Dermis microvascular lymphatic vessel endothelial cell (primary cell): ENCODE measurements at regions not wholly inside any gene's neighbourhood (a gene's known extent, or its start where the extent isn't known, plus 50 kb on each side); places are given as distances from the start of the nearest gene placed in this dataset.

Experiments
- DNase-seq, 2 donors: peaks; one replicate each; pipeline versions ENCODE4 v3.0.0 to v3.0.0-alpha.2; 2010; ENCODE audit warnings: low read depth in 2 of 2

GRCh38 chr2:16334886-16335603 is 330.6 kb downstream of the CYRIA start:
- DNase-seq = no peak

DNA sequence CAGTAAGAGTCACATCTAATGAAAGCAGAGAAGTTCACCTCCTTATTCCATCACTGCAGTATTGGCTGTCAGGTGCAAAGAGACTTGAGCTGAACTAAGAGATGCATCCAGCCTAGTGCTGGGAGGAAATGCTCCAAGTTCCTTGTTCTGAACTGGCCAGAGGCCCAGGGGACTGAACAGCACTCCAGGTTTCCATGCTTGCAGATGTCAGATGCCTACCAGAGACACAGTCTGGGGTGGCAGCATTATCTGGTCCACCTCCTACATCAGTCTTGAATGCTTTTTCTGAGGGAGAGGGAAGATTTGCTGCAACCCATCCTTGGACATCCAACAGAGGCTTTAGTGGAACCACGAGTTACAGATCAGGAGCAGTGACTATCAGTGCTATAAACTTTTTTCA is 331.3 kb downstream of the CYRIA start:
- no peak for DNase-seq

DNA sequence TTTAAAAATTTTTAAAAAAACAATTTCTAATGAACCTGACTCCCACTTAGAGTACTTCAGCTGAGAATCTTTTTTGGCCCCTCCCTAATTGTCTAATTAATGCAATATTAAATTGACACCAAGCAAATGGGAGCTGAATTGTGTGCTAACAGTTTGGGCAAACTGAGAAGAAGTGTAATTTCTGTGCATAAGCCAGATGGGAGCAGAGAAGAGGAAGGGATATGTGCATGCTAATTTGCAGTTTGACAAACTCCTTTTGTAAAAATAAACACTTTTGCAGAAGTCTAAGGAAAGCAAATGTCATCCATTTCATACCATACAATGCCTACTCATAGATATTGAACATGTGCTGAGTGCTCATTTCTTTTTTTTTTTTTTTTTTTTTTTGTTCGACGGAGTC is 332.0 kb downstream of the CYRIA start:
- no peak for DNase-seq

DNA sequence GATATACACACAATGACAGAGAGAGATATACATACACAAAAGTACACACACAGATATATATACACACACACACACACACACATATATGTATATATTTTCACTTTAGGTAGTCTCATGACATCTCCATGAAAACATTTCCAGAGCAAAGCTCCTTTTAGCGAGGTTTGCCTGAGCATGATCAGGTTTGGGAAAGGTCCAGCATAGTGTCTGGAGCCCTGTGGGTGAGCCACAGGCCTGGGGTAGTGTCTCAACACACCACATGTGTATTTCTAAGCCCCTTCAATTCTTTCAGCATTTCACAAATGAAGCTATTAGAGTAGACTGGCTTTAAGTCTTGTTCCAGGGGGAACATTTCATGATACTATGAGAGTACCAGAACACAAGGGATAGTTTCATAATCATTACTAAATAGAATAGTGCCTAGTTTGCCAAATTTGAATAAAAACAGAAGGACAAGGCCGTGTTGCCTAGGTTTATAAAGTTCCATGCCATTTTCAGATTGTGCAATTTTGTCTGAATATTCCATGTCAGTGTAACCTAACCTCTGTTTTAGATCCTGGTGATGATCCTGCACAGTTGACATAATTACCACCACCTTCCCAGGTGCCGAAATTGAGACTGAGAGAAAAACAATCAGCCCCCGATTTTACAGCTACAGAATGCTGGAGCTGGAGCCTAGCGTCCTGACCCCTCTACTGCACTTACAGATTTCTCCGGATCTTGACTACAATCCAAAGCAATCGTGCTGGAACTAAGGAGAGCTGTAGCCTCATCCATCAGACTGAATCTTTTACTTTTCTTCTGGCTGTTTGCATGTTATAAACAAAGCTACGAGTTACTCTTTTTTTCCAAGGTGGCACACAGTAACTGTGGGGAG is 332.7 kb downstream of the CYRIA start:
- no peak for DNase-seq

GRCh38 chr2:16331772-16332171 is 333.9 kb downstream of the CYRIA start:
- no peak for DNase-seq

- no peak for DNase-seq
These were observed 334.7 kb downstream of the CYRIA start for GRCh38 chr2:16330982-16331381.

GRCh38 chr2:16330571-16330970 is 335.1 kb downstream of the CYRIA start:
- DNase-seq = no peak

DNA sequence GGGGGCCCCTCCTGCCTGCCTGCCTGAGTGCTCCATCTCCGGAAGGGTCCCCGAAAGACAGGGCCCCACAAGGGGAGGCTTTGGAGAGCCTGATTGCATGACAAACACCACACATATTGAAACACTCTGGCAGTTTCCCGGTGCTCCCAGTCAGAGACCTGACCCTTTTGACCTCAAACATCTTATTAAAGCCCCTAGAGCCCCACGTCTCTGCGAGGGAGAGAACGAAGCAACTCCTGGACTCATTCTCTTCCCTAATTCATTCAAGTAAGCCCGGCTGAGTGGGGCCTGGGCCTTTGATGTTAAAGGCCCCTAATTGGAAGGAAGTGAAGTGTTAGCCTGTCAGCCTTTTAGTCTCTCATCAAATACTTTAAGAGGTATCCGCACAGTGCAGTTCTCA is 335.6 kb downstream of the CYRIA start:
- DNase-seq = no peak

- no peak for DNase-seq
These were observed 336.2 kb downstream of the CYRIA start for GRCh38 chr2:16329421-16329820.

GRCh38 chr2:16328521-16329190 is 337.0 kb downstream of the CYRIA start:
- DNase-seq = no peak

GRCh38 chr2:16327326-16327725 is 338.3 kb downstream of the CYRIA start:
- DNase-seq = no peak

DNA sequence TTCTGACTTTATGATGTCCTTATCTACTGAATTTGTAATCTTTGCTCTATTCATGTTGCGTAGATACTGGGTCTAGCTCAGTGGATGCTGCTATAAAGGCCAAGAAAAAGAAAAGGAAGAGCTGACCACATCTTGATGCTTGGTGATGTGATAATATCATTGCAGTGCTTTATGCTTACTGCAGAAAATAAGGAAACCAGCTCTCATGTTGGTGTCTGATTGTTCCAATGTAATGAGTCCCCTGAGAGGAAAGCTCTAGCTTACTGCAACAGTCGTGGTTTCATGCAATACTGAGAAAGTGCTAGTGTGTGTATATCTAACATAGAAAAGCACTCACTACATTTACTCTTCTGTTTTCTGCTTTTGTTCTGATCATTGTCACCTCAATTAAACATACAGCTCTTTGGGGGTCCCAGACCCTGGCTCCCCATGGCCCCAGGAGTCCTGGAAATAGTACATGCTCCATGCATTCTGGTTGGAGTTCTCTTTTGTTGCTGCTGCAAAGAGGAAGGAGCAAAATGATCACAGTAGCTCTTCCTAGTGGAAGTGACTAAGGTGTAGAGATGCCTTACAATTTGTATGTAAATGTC is 338.8 kb downstream of the CYRIA start:
- DNase-seq = no peak

DNA sequence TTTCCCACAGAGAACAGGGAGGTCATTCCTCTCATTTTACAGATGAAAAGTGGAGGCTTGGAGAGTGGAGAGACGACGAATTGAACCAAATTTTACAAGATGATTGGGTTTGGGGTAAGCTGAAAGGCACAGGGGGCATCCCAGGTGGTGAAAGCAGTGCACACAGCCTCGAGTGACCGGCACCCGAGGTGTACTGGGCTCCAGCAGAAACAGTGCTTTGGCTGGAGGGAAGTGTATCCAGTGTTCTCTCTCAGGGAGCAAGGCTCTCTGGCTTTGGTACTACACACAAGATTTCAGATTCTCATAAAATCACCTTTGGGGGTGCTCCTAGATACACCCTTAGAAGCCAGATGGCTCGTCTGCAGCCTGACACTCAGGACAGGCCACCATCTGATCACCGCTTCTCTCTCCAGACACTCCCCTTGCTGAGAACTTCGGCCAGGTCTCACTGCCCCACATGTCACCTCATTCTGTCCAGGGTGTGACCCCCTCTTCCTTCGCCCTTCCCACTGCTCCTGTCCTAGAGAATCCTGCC is 339.6 kb downstream of the CYRIA start:
- no peak for DNase-seq

GRCh38 chr2:16325016-16325975 is 340.3 kb downstream of the CYRIA start:
- DNase-seq = no peak

DNA sequence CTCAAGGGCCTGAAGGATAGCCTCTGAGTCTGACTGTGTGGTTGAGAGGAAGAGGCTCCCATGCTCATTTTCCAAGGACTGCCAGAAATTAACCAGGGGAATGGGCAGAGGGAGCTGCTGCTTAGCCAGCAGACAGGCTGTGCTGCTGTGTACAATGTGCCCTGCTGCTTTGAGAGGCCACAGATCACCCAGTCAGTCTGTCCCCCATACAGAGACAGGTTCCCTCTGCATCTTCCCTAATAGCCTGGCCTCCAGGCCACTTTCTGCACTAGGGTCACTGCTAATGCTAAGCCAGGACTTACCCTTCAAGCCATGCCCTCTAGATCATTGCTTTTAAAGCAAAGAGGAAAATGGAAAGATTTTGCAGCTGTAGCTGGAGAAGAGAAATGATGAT is 341.1 kb downstream of the CYRIA start:
- no peak for DNase-seq

DNA sequence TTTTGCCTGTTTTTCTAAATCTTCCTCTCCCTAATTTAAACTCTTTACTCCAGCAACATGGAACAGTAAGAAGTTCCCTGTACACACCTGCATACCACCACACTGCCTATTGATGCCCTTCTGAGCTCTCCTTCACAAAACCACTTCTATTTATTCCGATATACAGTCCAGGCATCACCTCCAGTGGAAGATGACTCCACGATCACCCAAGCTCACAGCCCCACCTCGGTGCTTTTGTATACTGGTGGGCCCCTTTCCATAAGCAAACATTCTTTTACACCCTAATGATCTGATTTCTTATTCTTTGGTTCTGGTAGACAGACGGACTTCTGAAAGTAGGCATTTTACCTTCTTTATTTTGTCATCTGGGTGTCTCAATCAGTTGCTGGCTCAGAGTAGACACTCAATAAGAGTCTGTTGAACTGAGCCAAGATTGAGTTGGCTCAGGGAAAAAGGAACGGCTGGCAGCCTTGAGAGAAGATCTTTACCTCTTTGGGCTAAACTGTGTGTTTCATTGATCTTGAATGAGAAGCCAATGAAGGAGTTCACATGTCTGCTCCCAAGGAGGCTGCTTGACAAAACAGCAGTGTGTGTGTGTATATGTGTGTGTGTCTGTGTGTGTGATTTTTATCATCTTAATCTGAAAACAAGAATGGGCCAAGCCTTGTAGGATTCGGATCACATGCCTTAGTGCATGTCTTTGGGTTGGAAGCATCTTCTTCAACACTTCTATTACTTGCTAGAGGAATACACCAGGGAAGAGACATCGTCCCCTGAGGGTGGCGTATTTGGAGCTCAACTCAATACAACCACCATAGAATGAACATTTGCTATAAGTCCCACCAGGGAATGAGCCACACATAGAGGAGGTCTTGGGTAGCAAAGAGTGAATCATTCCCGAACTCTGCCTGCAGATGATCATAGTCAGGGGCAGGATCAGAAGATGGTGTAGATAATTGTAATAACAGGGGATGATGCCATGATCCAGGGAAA is 341.8 kb downstream of the CYRIA start:
- DNase-seq = no peak

DNA sequence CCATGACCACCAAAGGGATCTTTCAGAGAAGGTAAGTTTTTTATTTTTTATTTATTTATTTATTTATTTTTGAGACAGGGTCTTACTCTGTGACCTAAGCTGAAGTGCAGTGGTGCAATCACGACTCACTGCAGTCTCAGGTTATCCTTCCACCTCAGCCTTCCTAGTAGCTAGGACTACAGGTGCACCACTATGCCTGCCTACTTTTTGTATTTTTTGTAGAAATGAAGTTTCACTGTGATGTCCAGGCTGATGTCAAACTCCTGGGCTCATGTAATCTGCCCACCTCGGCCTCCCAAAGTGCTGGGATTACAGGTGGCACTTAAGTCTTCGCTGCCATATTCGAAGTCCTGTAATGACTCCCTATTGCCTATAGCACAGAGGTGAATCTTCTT is 342.5 kb downstream of the CYRIA start:
- DNase-seq = no peak

DNA sequence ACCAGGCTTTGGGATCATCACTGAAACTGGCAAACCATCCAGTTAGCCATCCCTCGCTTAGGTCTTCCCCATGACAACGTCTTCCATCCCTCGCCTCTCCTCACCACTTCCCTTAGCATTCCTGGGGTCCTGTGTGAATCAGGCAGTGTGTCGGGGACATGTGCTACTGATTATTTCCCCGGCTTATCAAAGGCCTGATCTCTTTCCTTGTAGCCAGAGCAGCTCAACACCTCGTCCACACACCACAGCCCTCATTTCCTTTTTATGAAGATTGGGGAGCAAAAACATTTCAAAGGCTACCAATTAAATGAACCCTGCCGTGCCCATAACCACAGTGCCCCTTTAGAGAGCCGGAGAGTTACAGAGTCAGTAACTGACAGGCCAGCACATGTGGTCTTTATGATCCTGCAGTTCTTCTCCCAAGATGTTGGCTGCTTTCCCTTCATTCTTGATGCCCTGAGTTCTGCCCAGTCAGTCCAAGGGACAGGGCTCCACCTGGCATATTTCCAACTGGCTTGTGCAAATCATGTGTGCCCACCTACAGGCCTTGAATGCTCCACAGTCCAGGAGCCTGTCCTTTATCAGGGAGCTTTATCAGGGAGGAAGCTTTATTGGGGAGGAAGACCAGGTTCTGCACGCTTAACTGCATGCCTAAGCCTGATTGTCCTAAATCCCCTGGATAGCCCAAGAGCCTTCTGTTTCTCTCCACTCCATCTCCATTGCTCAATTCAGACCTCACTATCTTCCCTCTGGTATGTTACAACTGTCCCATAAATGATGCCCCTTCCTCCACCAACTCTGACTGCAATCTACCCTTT is 343.1 kb downstream of the CYRIA start:
- DNase-seq = no peak

DNA sequence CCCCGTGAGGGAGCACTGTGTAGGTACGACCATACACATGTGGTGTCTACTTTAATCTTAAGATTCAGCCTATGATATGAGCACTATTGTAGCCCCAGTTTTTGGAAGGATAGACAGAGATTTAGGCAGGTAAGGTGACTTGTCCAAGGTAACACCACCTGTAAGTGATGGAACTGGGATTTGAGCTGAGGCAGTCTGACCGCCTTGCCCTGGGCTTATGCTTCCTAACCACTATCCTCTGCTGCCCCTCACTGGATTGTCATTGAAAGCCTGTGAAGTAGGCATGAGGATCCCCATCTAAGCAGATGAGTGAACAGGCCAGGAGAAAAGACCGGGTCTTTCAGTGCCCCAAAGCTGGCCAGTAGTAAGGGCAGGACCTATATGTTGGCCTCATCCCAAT is 343.8 kb downstream of the CYRIA start:
- no peak for DNase-seq
